Vagina (tissue), 2 donors: ENCODE measurements at regions not wholly inside any gene's neighbourhood (a gene's known extent, or its start where the extent isn't known, plus 50 kb on each side); places are given as distances from the start of the nearest gene placed in this dataset.

ENCODE experiments used
- POLR2A ChIP-seq, 2 donors: fragments of 450-650 bp; IDR thresholded peaks; one replicate each; pipeline ENCODE4 v1.6.1; 2017; ENCODE audit warnings: antibody characterized with exemption in 2 of 2, mild to moderate bottlenecking in 2 of 2, moderate library complexity in 2 of 2
- POLR2AphosphoS5 ChIP-seq, 2 donors: sonication (generic); formaldehyde crosslinking; IDR thresholded peaks; one replicate each; pipeline ENCODE4 v1.9.0; 2017; ENCODE audit warnings: antibody characterized with exemption in 2 of 2, mild to moderate bottlenecking in 2 of 2, low read depth in 1 of 2; ENCODE audit not compliant: insufficient read depth in 1 of 2
- TF ChIP-seq, protein P1 (sequence below), 3 experiments: fragments of 450-650 bp in 2 of 3; fragments of 200-600 bp in 1 of 3; sonication (generic) in 1 of 3; IDR thresholded peaks; one replicate each; pipeline ENCODE4 v1.5.1; 2017 to 2019; ENCODE audit warnings: antibody characterized with exemption in 3 of 3, mild to moderate bottlenecking in 2 of 3, moderate library complexity in 2 of 3

DNA sequence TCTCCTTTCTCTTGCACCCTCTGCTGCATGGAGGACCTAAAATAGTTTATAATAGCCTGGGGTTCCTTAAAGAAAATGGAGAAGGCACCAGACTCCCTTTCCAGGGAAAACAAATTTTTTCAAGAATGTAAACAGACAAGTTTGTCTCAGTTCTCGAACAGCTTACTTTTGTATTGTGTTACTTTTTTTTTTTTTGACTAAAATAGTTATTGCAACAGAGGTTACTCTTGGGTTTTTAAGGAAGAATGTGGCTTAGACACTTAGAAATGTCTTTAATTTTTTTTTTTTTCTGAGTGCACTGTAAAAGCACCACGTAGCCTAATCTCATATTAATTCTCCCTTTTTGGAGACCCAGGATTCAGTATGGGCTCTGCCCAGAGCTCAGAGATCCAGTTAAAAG is 148.7 kb upstream of the CARMIL1 start:
- TF ChIP-seq, protein P1, sequence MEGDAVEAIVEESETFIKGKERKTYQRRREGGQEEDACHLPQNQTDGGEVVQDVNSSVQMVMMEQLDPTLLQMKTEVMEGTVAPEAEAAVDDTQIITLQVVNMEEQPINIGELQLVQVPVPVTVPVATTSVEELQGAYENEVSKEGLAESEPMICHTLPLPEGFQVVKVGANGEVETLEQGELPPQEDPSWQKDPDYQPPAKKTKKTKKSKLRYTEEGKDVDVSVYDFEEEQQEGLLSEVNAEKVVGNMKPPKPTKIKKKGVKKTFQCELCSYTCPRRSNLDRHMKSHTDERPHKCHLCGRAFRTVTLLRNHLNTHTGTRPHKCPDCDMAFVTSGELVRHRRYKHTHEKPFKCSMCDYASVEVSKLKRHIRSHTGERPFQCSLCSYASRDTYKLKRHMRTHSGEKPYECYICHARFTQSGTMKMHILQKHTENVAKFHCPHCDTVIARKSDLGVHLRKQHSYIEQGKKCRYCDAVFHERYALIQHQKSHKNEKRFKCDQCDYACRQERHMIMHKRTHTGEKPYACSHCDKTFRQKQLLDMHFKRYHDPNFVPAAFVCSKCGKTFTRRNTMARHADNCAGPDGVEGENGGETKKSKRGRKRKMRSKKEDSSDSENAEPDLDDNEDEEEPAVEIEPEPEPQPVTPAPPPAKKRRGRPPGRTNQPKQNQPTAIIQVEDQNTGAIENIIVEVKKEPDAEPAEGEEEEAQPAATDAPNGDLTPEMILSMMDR (IDR thresholded peaks at IDR 0.05) = no peak
- no peak for TF ChIP-seq POLR2A (IDR thresholded peaks at IDR 0.05)
- TF ChIP-seq POLR2AphosphoS5 (IDR thresholded peaks at IDR 0.05; ENCODE audit: insufficient read depth in 1 of 2, low read depth in 1 of 2) = no peak
